ENCODE measurements at regions not wholly inside any gene's neighbourhood (a gene's known extent, or its start where the extent isn't known, plus 50 kb on each side); places are given as distances from the start of the nearest gene placed in this dataset.
"Not testable (repeated sequence)": the region's sequence is repeated elsewhere in the genome, so short reads cannot be mapped to it uniquely, and the experiment has no call there.

DNA sequence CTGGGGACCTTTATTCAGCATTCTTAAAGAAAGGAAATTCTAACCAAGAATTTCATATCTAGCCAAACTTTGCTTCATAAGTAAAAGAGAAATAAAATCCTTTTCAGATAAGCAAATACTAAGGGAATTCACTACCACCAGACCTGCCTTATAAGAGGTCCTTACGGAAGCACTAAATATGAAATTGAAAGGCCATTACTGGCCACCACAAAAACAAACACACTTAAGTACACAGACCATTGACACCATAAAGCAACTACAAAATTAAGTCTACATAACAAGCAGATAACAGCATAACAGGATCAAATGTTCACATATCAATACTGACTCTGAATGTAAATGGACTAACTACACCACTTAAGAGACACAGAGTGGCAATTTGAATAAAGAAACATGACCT, 361.4 kb upstream of the POU5F2 start:
- DNase-seq (ENCODE audit: low spot score): no peak

DNA sequence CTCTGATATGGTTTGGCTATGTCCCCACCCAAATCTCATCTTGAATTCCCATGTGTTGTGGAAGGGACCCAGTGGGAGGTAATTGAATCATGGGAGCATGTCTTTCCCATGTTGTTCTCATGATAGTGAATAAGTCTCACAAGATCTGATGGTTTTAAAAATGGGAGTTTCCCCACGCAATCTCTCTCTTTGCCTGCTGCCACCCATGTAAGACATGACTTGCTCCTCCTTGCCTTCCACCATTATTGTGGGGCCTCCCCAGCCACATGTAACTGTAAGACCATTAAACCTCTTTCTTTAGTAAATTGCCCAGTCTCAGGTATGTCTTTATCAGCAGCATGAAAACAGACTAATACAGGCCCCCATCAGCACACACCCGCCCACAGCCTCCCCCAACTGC, 356.0 kb upstream of the POU5F2 start:
- DNase-seq (ENCODE audit: low spot score): not testable (repeated sequence)

DNA sequence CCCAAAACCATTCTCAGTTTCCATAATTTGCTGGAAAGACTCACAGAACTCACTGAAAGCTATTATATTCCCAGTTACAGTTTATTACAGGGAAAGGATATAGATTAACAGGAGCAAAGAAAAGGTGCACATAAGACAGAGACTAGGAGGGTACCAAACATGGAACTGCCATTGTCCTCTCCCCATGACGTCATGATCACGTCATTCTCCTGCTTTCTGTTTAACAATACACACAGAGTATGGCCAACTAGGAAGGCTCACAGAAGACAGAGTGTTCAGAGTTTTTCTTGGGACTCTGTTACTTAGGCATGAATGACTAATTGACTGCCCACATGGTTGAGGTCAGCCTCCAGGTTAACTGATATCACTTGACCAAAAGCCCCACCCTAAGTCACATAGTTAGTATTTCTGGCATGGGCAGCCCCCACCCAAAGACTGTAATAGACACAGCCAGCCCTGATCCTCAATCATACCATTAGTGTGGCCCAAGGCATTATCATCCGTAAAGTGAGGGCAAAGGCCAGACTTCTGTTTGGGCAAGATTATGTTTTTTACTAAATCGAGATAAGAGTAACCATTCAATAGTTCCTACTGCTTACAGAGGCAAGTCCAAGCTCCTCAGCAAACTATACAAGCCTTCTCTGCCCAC, 353.5 kb upstream of the POU5F2 start:
- DNase-seq (ENCODE audit: low spot score): peak; percentile 44

- no peak for DNase-seq (ENCODE audit: low spot score)
Observed at GRCh38 chr5:94093300-94093699, 351.9 kb upstream of the POU5F2 start.

GRCh38 chr5:94086635-94087034, 345.2 kb upstream of the POU5F2 start:
- peak; percentile 11 for DNase-seq (ENCODE audit: low spot score)

- no peak for DNase-seq (ENCODE audit: low spot score)
Observed at GRCh38 chr5:94086194-94086593, 344.8 kb upstream of the POU5F2 start.

DNA sequence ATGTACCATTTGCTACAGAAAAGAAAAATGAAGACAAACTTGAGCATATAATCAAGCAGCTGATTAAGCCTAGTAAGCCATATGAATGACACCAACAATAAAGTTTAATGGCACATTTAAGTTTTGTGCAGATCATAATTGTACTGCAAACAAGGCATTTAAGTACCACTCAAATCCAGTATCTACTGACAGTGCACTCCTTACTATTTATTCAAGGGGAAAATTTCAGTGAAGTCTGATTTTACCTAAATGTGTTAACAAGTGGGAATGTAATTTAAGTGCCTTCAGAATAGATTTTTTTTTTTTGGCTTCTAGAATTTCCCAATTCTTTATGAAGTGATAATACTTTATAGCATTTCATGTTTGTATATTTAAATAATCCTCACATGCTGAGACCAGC, 341.0 kb upstream of the POU5F2 start:
- DNase-seq (ENCODE audit: low spot score): no peak

DNA sequence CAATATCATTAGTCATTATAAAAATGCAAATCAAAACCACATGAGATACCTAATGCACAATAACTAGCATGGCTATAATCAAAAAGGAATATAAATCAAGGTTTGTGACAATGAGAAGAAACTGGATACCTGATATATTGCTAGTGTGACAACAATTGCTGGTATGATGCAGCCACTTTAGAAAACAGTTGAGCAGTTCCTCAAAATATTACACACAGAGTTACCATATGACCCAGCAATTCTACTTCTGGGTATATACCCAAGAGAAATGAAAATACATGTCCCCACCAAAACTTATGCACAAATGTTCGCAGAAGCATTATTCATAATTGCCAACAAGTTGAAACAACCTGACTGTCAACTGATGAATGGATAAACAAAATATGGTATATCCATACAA, 339.7 kb upstream of the POU5F2 start:
- DNase-seq (ENCODE audit: low spot score): no peak

DNA sequence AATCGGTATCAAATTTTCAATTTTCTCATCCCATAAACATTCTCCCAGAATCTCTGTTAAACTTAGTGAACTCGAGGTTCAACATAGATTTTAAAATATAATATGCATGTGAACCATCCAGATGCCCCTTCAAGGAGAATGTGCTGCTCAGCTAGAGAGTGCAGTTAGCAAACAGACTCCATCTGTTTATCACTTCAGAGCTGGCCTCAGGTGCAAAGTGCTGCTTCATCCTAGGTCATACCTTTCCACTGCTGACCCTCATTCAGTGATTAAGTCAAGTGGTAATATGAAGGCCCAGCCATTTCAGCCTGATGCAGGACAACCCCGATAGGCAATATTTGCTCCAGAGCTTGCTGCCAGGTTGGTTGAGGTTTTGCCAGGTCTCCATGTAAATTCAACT, 339.0 kb upstream of the POU5F2 start:
- no peak for DNase-seq (ENCODE audit: low spot score)

DNA sequence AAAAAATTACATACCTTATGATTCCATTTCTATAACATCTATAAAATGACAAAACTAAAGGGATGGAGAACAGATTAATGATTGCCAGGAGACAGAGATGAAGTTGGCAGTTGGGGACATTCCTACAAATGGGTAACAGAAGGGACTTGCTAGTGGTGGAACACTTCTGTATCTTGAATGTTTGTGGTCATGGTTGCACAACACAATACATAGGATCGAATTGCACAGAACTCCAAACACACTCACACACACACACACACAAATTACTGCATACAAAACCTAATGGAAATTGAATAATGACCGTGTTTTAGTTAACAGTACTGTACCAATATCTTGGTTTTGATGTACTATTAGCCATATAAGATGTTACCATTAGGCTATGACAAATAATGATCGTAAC, 330.7 kb upstream of the POU5F2 start:
- no peak for DNase-seq (ENCODE audit: low spot score)

DNA sequence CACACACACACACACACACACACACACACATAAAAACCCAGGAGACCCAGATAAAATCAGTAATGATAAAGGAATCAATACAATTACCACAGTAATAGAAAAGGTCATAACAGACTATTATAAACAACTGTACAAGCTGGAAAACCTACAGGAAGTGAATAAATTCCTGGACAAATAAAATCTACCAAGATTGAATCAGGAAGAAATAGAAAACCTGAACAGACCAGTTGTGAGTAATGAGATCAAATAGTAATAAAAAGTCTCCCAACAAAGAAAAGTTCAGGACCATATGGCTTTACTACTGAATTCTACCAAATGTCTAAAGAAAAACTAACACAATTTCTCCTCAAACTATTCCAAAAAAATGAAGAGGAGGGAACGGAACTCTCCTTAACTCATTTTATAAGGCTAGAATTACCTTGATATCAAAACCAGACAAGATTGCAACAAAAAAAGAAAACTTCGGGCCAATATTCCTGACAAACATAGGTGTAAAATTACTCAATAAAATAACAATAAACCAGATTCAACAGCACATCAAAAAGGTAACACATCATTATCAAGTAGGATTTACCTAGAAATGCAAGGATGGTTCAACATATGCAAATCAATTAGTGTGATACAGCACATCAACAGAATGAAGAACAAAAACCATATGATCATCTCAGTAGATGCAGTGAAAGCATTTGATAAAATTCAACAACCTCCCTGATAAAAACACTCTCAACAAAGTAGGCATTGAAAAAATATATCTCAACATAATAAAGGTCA, 325.2 kb upstream of the POU5F2 start:
- DNase-seq (ENCODE audit: low spot score): no peak

GRCh38 chr5:94064025-94064424, 322.6 kb upstream of the POU5F2 start:
- no peak for DNase-seq (ENCODE audit: low spot score)

GRCh38 chr5:94057655-94058054, 316.3 kb upstream of the POU5F2 start:
- DNase-seq (ENCODE audit: low spot score): no peak

DNA sequence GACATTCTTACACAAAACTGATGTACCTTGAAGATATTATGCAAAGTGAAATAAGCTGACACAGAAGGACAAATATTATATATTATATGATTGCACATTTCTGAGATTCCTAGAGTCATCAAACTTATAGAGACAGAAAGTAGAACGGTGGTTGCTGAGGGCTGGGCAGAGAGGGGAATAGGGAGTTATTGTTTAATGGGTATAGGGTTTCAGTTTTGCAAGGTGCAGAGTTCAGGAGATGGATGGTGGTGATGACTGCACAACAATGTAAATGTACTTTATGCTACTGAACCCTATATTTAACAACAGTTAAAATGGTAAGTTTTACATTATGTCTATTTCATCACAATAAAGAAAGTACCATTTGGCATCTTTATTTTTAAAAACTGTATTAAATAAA, 315.8 kb upstream of the POU5F2 start:
- no peak for DNase-seq (ENCODE audit: low spot score)

DNA sequence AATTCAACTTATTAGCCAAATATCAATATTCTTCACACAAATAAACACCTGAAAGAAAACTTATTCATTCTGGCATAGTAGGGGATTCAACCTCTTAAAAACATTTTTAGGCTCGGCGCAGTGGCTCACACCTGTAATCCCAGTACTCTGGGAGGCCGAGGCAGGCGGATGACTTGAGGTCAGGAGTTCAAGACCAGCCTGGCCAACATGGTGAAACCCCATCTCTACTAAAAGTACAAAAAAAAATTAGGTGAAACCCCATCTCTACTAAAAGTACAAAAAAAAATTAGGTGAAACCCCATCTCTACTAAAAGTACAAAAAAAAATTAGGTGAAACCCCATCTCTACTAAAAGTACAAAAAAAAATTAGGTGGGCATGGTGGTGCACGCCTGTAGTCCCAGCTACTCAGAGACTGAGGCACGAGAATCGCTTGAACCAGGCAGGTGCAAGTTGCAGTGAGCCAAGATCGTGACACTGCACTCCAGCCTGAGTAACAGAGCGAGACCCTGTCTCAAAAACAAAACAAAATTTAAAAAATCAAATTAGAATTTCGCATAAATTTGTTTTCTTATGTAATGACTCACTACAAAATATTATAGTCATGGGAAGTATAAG, 308.0 kb upstream of the POU5F2 start:
- not testable (repeated sequence) for DNase-seq (ENCODE audit: low spot score)

GRCh38 chr5:94045839-94046782, 304.7 kb upstream of the POU5F2 start:
- DNase-seq (ENCODE audit: low spot score): no peak

- no peak for DNase-seq (ENCODE audit: low spot score)
Observed at GRCh38 chr5:94043311-94043710, 301.9 kb upstream of the POU5F2 start.

DNA sequence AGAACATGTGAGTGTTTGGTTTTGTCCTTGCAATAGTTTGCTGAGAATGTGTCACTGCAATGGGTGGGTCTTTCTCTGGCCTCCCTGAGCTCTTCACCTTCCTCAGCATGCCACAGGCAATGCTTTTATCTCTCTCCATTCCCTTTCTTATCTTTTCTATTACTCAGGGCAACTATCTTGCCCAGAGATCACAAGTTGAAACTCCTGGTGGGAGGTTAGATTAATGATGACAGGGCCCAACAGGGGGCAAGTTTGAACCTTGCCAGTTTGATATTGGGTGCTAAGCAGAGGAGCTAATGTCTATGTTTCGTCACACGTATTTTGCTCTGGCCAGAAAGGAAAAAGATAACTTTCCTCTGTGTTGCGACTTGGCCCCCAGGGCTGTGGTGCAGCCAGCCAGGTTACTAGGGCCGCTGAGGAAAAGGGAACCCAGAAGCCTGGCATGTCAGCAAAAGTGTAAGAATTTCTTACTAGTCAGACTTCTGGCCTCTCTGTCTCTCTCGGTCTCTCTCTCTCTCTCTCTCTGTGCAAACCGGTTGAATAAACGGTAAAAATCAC, 299.3 kb upstream of the POU5F2 start:
- peak; percentile 63 for DNase-seq (ENCODE audit: low spot score)

DNA sequence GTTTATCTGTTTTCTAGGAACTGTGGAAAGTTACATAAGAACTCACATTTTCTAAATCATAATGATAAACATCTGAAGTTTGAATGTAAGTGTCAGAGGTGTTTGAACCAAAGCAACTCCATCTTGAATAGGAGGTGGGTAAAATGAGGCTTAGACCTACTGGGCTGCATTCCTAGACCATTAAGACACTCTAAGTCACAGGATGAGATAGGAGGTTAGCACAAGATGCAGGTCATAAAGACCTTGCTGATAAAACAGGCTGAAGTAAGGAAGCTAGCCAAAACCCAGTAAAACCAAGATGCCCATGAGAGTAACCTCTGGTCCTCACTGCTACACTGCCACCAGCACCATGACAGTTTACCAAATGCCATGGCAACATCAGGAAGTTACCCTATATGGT, 297.7 kb upstream of the POU5F2 start:
- no peak for DNase-seq (ENCODE audit: low spot score)

DNA sequence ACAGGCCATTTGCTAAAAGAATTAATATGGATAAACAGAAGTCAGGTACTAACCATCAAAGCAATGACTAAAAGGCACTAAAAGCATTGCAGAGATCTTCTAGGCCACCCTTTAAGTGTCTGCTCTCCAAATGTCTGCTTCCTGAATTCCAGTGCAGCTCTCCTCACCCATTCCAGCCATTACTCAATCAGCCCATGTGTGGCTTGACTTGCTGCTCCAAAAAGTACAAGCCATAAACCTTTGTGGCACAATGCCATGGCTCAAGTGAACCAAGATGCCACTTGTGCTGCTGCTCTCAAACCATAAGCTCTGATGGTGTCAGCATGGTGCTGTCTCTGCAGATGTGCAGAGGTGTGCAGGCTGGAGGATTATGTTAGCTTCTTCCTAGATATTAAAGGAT, 290.2 kb upstream of the POU5F2 start:
- no peak for DNase-seq (ENCODE audit: low spot score)

GRCh38 chr5:94028001-94028400, 286.6 kb upstream of the POU5F2 start:
- DNase-seq (ENCODE audit: low spot score): no peak

- DNase-seq (ENCODE audit: low spot score): no peak
Observed at GRCh38 chr5:94027145-94027544, 285.7 kb upstream of the POU5F2 start.
